Chondrocyte (in vitro differentiated cells): ENCODE measurements at regions not wholly inside any gene's neighbourhood (a gene's known extent, or its start where the extent isn't known, plus 50 kb on each side); places are given as distances from the start of the nearest gene placed in this dataset.

ENCODE experiments used
- DNase-seq: peaks from one replicate; pipeline ENCODE4 v3.0.0; 2021; ENCODE audit warnings: mixed read lengths, low spot score
- H3K27ac Mint-ChIP-seq: one replicate; pipeline ENCODE4 v1.8.0; 2021; ENCODE audit warnings: mild to moderate bottlenecking, moderate library complexity, mixed read lengths; ENCODE audit not compliant: unreplicated experiment
- H3K27me3 Mint-ChIP-seq: 2 replicates; pipeline ENCODE4 v1.8.0; 2021; ENCODE audit warnings: low read depth, mixed read lengths
- H3K36me3 Mint-ChIP-seq: 2 replicates; pipeline ENCODE4 v1.8.0; 2021; ENCODE audit warnings: low read depth, mixed read lengths
- H3K4me1 Mint-ChIP-seq: 2 replicates; pipeline ENCODE4 v1.8.0; 2021; ENCODE audit warnings: low read depth, mild to moderate bottlenecking, mixed read lengths
- H3K4me3 Mint-ChIP-seq: one replicate; pipeline ENCODE4 v1.8.0; 2021; ENCODE audit warnings: mild to moderate bottlenecking, moderate library complexity, mixed read lengths; ENCODE audit not compliant: unreplicated experiment
- H3K9me3 Mint-ChIP-seq: 2 replicates; pipeline ENCODE4 v1.8.0; 2021; ENCODE audit warnings: low read depth, mixed read lengths
- TF ChIP-seq, protein P1 (sequence below): fragments of 200-600 bp; sonication (generic); IDR thresholded peaks from 2 replicates; pipeline ENCODE4 v1.5.0; 2021; ENCODE audit warnings: antibody characterized with exemption, mild to moderate bottlenecking, moderate library complexity

GRCh38 chr4:79651456-79651855 lies 243.4 kb upstream of the GK2 start:
- DNase-seq: no peak
- H3K36me3 Mint-ChIP-seq: no peaks in the 10 kb centered on the region
- TF ChIP-seq, protein P1, sequence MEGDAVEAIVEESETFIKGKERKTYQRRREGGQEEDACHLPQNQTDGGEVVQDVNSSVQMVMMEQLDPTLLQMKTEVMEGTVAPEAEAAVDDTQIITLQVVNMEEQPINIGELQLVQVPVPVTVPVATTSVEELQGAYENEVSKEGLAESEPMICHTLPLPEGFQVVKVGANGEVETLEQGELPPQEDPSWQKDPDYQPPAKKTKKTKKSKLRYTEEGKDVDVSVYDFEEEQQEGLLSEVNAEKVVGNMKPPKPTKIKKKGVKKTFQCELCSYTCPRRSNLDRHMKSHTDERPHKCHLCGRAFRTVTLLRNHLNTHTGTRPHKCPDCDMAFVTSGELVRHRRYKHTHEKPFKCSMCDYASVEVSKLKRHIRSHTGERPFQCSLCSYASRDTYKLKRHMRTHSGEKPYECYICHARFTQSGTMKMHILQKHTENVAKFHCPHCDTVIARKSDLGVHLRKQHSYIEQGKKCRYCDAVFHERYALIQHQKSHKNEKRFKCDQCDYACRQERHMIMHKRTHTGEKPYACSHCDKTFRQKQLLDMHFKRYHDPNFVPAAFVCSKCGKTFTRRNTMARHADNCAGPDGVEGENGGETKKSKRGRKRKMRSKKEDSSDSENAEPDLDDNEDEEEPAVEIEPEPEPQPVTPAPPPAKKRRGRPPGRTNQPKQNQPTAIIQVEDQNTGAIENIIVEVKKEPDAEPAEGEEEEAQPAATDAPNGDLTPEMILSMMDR: no peak
- no peaks in the 10 kb centered on the region for H3K9me3 Mint-ChIP-seq
- no peaks in the 10 kb centered on the region for H3K27me3 Mint-ChIP-seq
- no peak overlapping the region for H3K4me3 Mint-ChIP-seq
- peaks cover 20% of the 10 kb centered on the region for H3K4me1 Mint-ChIP-seq
- H3K27ac Mint-ChIP-seq: no peak overlapping the region

DNA sequence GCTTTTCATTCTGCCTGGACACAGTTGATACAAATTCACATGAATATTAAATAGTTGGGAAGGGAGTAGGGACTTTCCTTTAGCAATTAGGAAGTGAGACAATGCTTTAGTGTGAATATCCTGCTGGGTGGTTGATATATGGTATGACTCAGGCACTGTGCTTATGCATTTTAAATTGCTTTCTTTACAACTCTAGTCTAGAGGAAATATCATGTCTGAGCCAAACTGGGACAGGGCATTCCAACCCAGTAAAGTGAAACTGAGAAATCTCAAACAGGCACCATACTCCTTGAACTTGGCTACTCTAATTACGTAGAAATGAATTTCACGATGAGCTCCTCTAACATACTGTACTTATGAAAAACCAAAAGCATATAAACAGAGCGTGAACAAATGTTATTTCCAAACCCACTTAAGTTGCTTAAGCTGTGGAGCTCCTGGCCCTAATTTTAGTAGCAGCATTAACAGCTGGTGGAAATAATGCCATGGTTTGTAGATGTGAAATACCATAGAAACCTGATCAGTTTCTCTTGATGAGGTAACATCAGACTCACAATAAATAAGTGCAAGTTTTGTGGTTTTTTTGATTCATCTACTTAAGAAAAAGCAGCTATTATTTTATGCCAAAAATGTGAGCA lies 242.9 kb upstream of the GK2 start:
- no peak for DNase-seq
- Mint-ChIP-seq H3K27ac (no peak overlapping the region), H3K27me3 (no peaks in the 10 kb centered on the region), H3K4me1 (peaks cover 20% of the 10 kb centered on the region), H3K4me3 (no peak overlapping the region), H3K36me3 (no peaks in the 10 kb centered on the region), H3K9me3 (no peaks in the 10 kb centered on the region)
- TF ChIP-seq, protein P1: no peak

DNA sequence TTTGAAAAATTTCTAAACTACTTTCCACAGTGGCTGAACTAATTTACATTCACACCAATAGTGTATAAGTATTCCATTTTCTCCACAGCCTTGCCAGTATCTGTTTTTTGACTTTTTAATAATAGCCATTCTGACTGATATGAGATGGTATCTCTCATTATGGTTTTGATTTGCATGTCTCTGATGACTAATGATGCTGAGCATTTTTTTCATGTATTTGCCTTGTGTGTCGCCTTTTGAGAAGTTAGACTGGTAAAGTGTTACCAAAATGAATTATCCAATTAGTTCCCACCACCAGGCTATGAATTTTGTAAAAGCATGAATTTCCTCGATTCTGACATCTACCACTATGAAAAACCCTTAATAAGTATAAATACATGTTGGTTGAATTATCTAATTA lies 242.2 kb upstream of the GK2 start:
- Mint-ChIP-seq H3K9me3 (no peaks in the 10 kb centered on the region), H3K36me3 (no peaks in the 10 kb centered on the region), H3K4me1 (peaks cover 20% of the 10 kb centered on the region), H3K27ac (no peak overlapping the region), H3K27me3 (peaks cover 3% of the 10 kb centered on the region), H3K4me3 (no peak overlapping the region)
- TF ChIP-seq, protein P1: no peak
- DNase-seq: no peak

DNA sequence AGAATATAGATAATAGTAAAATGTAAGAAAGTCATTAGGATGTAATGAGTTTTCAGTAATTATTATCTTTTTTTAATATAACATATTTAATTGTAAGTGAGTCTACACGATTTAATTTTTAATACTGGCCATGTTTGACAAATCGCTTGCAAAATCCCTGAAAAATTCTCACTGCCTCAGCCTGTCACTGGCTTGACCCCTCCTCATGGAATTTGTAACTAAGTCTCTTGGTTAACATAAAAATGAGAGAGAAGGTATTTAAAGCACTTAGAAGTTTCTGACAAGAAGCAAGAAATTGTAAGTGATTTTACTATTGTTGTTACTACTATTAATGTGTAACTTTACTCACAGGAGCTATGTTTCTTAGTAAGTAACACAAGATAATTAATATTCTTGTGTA lies 237.9 kb upstream of the GK2 start:
- H3K27ac Mint-ChIP-seq: no peak overlapping the region
- no peaks in the 10 kb centered on the region for H3K36me3 Mint-ChIP-seq
- peaks cover 5% of the 10 kb centered on the region for H3K4me1 Mint-ChIP-seq
- TF ChIP-seq, protein P1: no peak
- no peak for DNase-seq
- no peaks in the 10 kb centered on the region for H3K9me3 Mint-ChIP-seq
- no peak overlapping the region for H3K4me3 Mint-ChIP-seq
- peaks cover 13% of the 10 kb centered on the region for H3K27me3 Mint-ChIP-seq

DNA sequence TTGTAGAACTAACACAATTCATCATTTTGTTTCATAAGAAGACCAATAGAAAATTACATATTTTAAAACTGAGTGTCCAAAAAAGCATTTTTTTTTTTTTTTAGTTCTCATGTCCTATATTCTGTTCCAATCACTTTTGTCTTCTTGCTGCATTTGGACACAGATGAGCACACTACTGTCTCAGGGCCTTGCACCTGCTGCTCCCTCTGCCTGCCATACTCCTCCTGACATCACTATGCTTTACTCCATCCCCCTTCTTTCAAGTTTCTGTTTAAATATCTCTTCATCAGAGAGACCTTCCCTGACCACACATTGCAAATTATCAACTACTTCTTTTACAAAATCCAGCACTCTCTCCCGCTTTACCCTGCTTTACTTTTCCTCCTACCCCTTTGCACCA lies 230.7 kb upstream of the GK2 start:
- TF ChIP-seq, protein P1: no peak
- Mint-ChIP-seq H3K4me1 (no peaks in the 10 kb centered on the region), H3K36me3 (no peaks in the 10 kb centered on the region), H3K9me3 (no peaks in the 10 kb centered on the region), H3K27me3 (peaks cover 23% of the 10 kb centered on the region), H3K27ac (no peak overlapping the region), H3K4me3 (no peak overlapping the region)
- no peak for DNase-seq
